Left colon (tissue), 2 donors: ENCODE measurements at regions not wholly inside any gene's neighbourhood (a gene's known extent, or its start where the extent isn't known, plus 50 kb on each side); places are given as distances from the start of the nearest gene placed in this dataset.
"Not testable (repeated sequence)": the region's sequence is repeated elsewhere in the genome, so short reads cannot be mapped to it uniquely, and the experiment has no call there.

Experiments used
- ATAC-seq: fragments of 200-7000 bp; cut with Tn5 transposase; one replicate; pipeline ENCODE4 v1.9.1; 2020; ENCODE audit warnings: mild to moderate bottlenecking, moderate library complexity
- DNase-seq, 2 donors: peaks; one replicate each; pipeline ENCODE4 v3.0.0-alpha.2; 2020
- intact Hi-C, 2 donors: fragments of 100-400 bp; cut with DNase I in 1 of 2; cut with micrococcal nuclease in 1 of 2; formaldehyde crosslinking; loops; one replicate each; pipeline versions ENCODE4 v1.11.2 to v1.14.0; 2022; cut with DNase I, micrococcal nuclease
- donor health status: DM: no; HTN: no; CAD: no.
- donor health status: DM: yes; HTN: yes; CAD: no.

- ATAC-seq: no peak
- no peak for DNase-seq
- intact Hi-C loops: no loop called here
Measured at GRCh38 chr18:1350931-1351450, 446.3 kb downstream of the ADCYAP1 start.

DNA sequence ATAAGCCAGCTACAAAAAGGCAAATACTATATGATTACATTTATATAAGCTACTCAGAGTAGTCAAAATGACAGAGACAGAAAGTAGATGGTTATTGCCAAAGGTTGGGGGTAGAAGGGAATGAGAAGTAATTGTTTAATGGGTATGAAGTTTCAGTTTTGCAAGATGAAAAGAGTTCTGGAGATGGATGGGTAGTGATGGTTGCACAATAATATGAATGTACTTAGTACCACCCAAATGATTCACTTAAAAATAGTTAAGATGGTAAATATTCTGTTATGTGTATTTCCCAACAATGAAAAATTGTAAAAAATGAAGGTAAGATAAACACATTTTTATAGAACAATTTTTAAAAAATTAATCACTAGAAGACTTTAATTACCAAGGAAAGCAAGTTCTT, 448.4 kb downstream of the ADCYAP1 start:
- ATAC-seq (no peak), DNase-seq (no peak)
- intact Hi-C loops: no loop called here

DNA sequence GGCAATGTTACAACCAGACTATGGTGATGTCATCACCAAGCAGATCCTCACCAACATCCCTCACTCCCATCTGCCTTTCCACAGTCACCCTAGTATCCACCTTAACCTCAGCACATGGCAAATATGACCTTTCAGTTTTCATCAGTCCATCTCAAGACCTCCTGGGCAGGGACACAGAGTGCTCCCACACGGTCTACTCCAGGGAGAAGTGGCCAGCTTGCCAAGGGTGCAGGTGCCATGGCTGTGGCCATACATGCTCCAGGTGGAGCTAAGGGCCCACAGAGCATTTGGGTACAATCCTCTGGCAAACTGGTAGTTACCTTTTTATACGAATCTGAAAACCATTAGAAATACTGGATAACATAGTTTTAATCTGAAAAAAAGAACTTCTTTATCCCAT, 453.1 kb downstream of the ADCYAP1 start:
- ATAC-seq (no peak), DNase-seq (no peak)
- intact Hi-C loops: loop anchor here in 1 of 2 donors (5.0 kb wide), 1 partner anchor 55 kb away; no protein-coding TSS in a partner anchor

GRCh38 chr18:1361936-1362335, 457.3 kb downstream of the ADCYAP1 start:
- DNase-seq: no peak
- no peak for ATAC-seq
- intact Hi-C loops: no loop called here

GRCh38 chr18:1370552-1370951, 465.9 kb downstream of the ADCYAP1 start:
- intact Hi-C loops: no loop called here
- DNase-seq (no peak), ATAC-seq (no peak)

DNA sequence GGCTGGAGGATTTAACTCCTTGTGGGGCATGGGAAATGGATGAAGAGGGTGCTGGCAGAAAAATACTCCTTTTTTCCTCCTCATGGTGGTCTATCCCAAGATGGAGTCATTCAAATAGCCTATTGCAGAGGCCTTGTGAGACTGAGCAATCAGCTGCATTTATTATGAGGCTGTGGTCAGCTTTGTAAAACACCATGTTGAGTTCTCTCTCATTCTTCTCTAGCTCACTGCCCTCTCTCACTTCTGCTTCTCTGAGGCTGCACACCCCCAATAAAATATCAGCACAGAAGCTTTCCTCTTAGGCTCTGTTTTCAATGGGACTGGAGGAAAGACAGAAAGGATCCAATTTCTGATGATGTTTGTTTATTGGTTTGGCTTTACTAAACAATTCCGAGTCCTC, 467.1 kb downstream of the ADCYAP1 start:
- DNase-seq: no peak
- ATAC-seq: no peak
- intact Hi-C loops: no loop called here

- no peak for ATAC-seq
Measured at GRCh38 chr18:1383465-1383864, 478.8 kb downstream of the ADCYAP1 start.

GRCh38 chr18:1388468-1388867, 483.8 kb downstream of the ADCYAP1 start:
- DNase-seq, ATAC-seq, intact Hi-C loops: not testable (repeated sequence)

More at GRCh38 chr18:1383465-1383864, 478.8 kb downstream of the ADCYAP1 start:
- intact Hi-C loops: no loop called here
- no peak for DNase-seq

GRCh38 chr18:1392046-1392445, 487.4 kb downstream of the ADCYAP1 start:
- ATAC-seq (no peak), DNase-seq (no peak)
- intact Hi-C loops: loop anchor here in 1 of 2 donors (10.0 kb wide), 1 partner anchor 53 kb away; no protein-coding TSS in a partner anchor

DNA sequence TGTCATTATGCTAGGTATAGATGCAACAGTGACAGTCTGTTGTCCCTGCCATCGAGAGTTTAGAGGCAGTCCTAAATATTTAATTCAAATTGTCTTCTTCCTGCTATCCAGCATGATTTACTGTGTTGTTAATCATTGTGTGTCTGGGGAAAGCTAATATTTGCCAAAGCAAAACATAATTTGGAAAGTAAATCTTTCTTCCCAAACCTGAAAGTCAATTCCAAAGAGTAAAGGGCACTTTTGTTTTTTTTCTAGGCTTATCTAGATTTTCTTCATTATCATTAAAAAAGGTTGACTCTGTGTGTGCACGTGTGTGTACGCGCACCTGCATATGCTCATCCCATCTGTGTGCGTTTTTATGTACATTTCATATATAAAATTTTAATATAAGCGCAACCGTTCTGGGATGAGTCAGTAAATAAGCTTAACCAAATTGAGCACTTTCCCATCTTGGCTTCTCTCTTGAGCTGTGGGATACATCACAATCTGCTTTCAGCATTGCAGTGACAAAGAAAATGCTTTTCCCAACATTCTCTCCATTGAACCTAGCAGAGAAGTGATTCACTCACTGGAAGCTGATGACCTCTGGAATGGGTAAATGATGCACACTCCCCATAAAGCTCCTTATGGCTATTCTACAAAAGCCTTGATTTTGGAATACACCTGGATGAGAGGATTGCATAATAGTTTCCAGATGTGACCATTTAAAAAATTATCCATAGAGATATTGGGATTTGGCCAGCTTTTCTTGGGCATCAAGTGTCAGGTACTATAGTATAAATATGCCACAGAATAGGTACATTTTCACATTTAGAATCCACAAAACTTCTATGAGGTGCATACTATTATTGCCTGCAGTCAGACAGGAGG, 488.4 kb downstream of the ADCYAP1 start:
- ATAC-seq: no peak
- no peak for DNase-seq
- intact Hi-C loops: loop anchor here in 1 of 2 donors (10.0 kb wide), 1 partner anchor 52 kb away; no protein-coding TSS in a partner anchor

DNA sequence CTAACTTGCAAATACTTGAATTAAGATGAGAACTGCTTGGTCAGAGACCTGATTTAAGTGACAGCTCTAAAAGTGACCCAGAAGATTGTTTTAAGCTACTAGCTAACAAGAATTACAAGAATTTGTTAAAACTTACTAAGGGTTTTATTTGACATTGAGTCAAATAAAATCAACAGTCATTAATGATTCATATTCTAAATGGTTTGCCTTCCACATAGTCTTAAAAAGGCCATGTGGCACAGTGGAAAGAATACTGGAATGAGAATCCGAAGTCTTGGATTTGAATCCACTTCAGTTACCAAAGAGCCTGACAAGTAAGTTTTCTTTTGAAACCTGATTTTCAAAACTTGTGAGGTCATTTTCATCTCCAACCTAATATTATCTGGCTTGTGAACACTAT, 489.3 kb downstream of the ADCYAP1 start:
- ATAC-seq (no peak), DNase-seq (no peak)
- intact Hi-C loops: loop anchor here in 1 of 2 donors (10.0 kb wide), 1 partner anchor 51 kb away; no protein-coding TSS in a partner anchor

DNA sequence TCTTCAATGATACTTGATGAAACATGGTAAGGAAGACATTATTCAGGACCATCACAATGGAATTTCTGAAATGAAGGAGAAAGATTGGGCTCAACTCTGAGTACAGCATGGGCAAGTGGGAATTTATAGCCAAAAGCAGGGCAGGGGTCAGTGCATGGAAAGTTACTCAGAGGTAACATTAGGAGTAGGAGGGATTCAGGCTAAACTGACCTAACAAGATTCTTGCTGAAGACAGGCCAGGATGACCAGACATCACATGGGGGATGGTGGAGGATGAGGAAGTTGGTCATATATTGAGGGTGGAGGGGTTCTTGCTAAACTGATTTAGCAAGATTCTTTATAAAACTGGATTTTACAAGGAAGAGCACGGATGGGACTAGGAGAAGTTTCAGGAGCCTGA, 489.8 kb downstream of the ADCYAP1 start:
- intact Hi-C loops: loop anchor here in 1 of 2 donors (10.0 kb wide), 1 partner anchor 50 kb away; no protein-coding TSS in a partner anchor
- ATAC-seq (no peak), DNase-seq (no peak)

- DNase-seq (no peak), ATAC-seq (no peak)
- intact Hi-C loops: loop anchor here in 1 of 2 donors (10.0 kb wide), 1 partner anchor 50 kb away; no protein-coding TSS in a partner anchor
Measured at GRCh38 chr18:1394966-1395365, 490.3 kb downstream of the ADCYAP1 start.

DNA sequence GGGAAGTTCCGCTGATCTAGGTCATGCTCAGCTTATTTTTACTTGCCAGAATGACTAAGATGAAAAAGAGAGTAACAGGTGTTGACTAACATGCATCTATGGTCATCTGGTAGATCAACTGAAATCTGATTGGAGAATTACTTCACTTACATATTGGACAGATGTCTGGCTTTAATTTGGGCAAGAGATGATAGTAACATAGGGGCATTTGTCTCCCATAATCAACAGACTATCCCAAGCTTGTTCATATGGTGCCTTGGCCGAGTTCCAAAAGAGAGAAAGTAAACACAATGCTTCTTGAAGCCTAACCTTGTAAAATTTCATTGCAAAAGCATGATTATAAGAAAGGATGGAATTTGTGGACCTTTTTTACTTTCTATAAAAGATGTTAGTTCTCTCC, 503.7 kb downstream of the ADCYAP1 start:
- intact Hi-C loops: no loop called here
- no peak for ATAC-seq

DNA sequence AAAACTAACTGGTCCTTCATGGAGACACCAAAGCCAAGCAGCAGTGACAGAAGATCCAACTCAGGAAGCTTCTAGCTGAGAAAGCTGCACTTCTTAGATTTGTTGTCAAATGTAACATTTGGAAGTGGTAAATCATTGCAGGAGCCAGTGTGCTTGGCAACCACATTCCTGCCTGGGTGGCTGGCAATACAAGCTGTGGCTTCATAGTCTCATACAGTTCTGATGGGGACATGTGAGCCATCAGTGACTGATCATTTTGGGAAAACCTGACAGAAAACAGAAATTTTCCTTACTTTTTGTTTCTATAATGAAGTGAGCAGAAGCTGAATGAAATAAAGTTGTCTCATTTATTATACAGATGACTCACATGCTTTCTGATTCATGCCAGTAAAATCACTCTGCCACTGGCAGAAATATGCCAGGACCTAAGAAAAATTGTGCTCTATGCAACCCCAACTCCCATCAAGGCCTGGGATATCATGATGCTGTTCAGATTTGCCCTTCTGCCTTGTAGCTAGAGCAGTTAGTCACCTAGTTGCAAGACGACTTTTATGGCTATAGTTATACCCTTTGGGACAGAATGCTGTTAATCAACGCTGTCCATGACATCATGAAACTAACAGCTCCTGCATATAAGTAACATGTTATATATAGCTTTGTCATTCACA, 508.1 kb downstream of the ADCYAP1 start:
- intact Hi-C loops: loop anchor here in 1 of 2 donors (5.0 to 10.0 kb wide), 2 partner anchors 55 to 182 kb away; no protein-coding TSS in a partner anchor
- no peak for ATAC-seq
- no peak for DNase-seq

More for the DNA sequence above, 503.7 kb downstream of the ADCYAP1 start:
- no peak for DNase-seq

DNA sequence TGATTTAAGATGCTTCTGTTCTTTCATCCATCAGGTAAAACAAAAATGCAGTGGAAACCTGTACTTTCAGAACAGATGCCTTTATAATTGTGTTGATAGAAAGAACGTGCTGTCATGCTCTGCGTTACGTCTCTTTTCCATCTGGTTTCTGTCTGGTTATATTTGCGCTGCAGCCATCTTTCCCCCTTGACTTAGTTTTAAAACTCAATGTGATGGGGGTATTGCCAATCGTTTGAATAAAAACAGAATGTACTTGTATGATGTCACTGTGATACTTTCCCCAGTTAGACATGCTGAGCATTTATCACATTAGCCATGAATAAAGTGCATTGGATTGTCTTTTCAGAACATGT, 508.6 kb downstream of the ADCYAP1 start:
- ATAC-seq: no peak
- intact Hi-C loops: loop anchor here in 1 of 2 donors (5.0 to 10.0 kb wide), 2 partner anchors 56 to 182 kb away; no protein-coding TSS in a partner anchor
- DNase-seq: no peak

DNA sequence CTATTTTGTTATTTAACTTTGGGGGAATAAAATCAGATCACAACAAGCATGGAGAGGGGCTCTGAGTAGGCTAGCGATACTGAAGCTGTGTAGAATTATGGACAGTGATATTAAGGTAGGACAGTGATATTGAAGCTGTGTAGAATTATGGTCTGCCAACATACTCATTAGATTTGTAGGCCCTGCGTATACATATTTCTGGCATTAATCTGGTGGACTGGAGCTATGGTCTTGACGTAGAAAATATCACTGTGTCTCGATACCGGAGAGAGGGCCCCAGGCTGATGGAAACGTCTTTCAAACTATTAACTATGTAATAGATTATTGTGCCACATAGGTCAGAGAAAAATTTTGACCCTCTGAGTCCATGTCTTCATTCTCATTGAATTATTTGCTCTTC, 511.4 kb downstream of the ADCYAP1 start:
- DNase-seq (no peak), ATAC-seq (no peak)
- intact Hi-C loops: loop anchor here in 1 of 2 donors (10.0 kb wide), 1 partner anchor 179 kb away; no protein-coding TSS in a partner anchor

DNA sequence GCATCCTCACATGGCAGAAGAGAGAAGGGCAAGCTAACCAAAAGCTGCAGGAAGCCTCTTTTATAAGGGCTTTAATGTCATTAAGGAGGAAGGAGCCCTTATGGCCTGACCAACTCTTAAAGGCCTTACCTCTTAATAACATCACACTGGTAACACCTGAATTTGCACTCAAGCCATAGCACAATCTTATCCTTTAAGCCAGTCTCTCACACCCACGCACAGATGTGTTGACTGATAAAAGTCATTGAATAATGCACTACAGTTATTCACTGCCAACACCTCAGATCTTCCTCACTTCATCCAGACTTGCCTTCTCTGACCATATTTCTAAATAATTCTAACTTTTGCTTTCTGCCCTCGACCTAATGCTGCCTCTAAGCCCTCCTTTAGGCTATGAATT, 516.8 kb downstream of the ADCYAP1 start:
- no peak for DNase-seq
- intact Hi-C loops: no loop called here
- no peak for ATAC-seq

- ATAC-seq (no peak), DNase-seq (no peak)
- intact Hi-C loops: no loop called here
Measured at GRCh38 chr18:1422634-1423033, 518.0 kb downstream of the ADCYAP1 start.
